Astrocyte of the spinal cord (primary cell): ENCODE measurements at regions not wholly inside any gene's neighbourhood (a gene's known extent, or its start where the extent isn't known, plus 50 kb on each side); places are given as distances from the start of the nearest gene placed in this dataset.

ENCODE experiments used
- DNase-seq: peaks from one replicate; pipeline ENCODE4 v3.0.0; 2011; ENCODE audit warnings: low read depth, low spot score
- H3K4me3 ChIP-seq: 2 replicates; pipeline ENCODE4 v1.5.1; 2011; ENCODE audit warnings: low read depth, mild to moderate bottlenecking, low read length, moderate library complexity
- in situ Hi-C: cut with HindIII; loops from 2 replicates; pipeline ENCODE4 v1.10.0; 2017; ENCODE audit warnings: low sequenced_read_pairs
- TF ChIP-seq, protein P1 (sequence below): IDR thresholded peaks from 2 replicates; pipeline ENCODE4 v1.5.1; 2012; ENCODE audit warnings: low read depth, mild to moderate bottlenecking, low read length, inconsistent platforms

DNA sequence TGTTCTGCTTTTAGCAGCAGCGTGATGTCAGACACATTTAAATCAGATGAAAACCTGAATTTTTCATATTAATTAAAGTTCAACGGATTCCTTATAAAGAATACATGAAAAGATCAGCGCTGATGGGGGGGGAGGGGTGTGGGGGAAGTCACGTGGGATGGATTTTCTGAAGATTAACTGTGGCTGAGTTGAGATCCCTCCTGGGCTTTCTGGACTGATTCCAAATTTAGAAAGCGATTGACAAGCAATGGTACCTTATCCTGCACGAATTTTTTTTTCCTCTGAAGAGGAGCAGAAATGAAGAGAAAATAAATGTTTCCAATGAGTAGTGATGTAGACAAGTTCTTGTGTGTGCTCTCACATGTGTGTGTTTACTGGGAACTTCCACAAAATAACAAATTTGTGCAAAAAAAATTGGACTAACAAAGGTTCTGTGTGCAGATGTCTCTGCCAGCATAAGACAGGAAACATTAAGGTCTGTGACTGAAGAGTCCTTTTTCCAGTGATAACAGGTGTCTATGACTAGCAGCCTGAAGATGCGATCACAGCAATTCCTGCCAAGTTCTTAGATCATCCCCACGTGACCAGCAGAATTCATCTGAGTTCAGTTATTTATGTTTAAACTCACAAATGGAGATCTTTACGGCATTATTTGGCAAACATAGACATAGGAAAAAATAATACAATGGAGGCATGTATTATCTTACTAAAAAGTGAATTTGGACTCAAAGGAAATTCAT is 585.2 kb upstream of the CELF2 start:
- no peak overlapping the region for H3K4me3 ChIP-seq
- in situ Hi-C loops = no loop called here
- DNase-seq = no peak
- TF ChIP-seq, protein P1, sequence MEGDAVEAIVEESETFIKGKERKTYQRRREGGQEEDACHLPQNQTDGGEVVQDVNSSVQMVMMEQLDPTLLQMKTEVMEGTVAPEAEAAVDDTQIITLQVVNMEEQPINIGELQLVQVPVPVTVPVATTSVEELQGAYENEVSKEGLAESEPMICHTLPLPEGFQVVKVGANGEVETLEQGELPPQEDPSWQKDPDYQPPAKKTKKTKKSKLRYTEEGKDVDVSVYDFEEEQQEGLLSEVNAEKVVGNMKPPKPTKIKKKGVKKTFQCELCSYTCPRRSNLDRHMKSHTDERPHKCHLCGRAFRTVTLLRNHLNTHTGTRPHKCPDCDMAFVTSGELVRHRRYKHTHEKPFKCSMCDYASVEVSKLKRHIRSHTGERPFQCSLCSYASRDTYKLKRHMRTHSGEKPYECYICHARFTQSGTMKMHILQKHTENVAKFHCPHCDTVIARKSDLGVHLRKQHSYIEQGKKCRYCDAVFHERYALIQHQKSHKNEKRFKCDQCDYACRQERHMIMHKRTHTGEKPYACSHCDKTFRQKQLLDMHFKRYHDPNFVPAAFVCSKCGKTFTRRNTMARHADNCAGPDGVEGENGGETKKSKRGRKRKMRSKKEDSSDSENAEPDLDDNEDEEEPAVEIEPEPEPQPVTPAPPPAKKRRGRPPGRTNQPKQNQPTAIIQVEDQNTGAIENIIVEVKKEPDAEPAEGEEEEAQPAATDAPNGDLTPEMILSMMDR = no peak

DNA sequence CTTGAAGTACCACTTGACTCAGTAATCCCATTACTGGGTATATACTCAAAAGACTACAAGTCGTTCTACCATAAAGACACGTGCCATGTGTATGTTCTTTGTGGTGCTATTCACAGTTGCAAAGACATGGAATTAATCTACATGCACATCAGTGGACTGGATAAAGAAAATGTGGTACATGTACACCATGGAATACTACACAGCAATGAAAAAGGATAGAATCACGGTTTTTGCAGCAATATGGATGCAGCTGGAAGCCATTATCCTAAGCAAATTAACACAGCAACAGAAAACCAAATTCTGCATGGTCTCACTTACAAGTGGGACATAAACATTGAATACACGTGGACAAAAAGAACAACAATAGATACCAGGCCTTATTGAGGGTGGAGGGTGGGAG is 583.4 kb upstream of the CELF2 start:
- no peak overlapping the region for H3K4me3 ChIP-seq
- TF ChIP-seq, protein P1 = no peak
- no peak for DNase-seq
- in situ Hi-C loops = no loop called here

DNA sequence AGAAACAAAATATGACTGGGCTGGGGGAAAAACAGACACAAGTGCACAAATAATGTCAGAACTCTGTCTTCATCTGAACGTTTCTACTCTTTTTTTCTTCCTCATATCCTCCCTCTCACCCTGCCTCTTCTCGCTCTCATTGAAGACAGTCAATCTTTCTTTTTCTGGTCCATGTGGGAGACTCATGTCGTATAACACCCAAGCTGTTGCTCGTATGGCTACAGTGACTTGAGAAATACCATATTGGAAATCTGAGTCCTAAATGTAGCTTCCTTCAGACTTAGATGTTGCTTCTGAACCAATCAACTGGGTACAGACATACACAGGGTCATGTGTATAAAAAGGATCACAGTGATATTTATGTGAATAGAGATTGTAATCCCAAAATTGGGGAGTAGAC is 579.8 kb upstream of the CELF2 start:
- in situ Hi-C loops = no loop called here
- TF ChIP-seq, protein P1 = no peak
- DNase-seq = no peak
- no peak overlapping the region for H3K4me3 ChIP-seq

DNA sequence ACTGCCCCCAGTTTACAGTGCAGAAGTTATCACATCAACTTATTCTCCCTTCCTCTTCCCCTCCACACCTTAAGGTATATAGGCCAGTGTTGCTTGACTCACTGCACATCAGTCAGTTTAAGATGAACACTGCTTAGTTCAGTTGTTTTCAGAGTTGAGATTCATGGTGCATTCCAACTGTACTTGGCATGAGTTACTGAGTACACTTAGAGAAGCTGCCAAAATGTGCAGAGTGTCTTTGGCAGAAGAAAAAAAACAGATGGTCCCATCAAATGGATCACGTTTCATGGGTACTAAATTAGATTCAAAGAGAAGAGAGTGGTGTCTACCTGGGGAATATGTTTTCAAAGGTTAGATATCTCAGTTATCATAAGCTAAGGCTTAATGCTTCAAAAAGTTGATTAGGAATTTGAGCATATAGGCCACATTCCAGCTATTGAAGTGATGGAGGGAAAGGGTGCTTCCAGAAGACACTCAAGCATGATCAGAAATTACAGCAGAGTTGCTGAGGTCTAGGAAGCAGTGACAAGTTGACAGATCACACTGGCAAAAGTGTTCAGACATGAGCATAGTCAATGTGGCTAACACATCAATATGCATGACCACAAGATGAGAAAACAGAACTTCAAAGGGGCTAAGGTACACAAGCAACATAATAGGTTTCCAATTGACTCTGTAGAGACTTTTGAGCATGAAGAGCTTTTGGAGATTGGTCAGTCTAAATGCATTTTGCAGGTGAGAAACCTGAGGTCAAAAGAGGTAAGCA is 579.2 kb upstream of the CELF2 start:
- in situ Hi-C loops = no loop called here

DNA sequence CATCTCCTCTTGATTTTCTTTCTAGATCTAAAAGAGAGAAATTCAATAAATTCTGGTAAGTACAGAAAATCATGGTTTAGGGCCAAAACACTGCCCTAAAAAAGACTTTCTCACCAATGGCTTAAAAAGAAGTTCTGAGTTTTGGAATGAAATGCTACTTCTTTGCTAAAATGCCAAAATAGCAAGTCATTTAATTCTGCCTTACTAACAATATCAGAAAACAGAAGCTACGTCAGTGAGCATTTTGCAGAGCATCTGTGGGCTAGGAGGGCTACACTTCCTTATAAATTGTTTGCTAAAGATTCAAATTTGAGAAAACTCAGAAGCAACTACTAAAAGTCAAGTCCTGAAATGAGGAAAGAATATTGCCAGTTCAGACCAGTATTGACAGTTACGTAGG is 560.8 kb upstream of the CELF2 start:
- no peak for DNase-seq
- TF ChIP-seq, protein P1 = no peak
- H3K4me3 ChIP-seq = no peak overlapping the region
- in situ Hi-C loops = no loop called here

More for the DNA sequence above, 579.2 kb upstream of the CELF2 start:
- DNase-seq = no peak
- TF ChIP-seq, protein P1 = no peak
- H3K4me3 ChIP-seq = no peak overlapping the region

DNA sequence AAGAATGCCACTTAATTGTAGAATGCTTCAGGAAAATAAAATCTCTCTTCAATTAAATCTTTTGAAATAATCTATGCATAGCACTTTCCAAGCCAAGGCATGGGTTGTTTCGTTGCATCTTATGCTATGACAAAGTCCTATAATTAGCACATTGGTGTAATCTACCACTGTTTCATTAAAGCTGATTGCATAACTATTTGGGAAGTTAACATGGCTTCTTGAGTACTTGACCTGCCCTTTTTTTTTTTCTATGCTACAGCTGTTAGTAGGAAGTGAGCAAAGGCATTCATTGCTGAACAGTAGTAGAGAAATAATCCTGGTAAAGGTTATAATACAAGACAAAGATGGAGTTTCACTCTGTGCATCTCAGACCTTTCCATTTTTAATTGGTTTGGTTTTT is 557.2 kb upstream of the CELF2 start:
- no peak for DNase-seq
- TF ChIP-seq, protein P1 = no peak
- in situ Hi-C loops = no loop called here
- no peak overlapping the region for H3K4me3 ChIP-seq
